LNCAP (cell line): ENCODE measurements at regions not wholly inside any gene's neighbourhood (a gene's known extent, or its start where the extent isn't known, plus 50 kb on each side); places are given as distances from the start of the nearest gene placed in this dataset.

ENCODE experiments used
- CTCF ChIP-seq: fragments of 450-650 bp; IDR thresholded peaks from 2 replicates; pipeline ENCODE4 v1.5.1; 2017; ENCODE audit warnings: mild to moderate bottlenecking

- no peak for TF ChIP-seq CTCF
Measured at GRCh38 chr3:557972-558371, 361.4 kb downstream of the CHL1 start.

GRCh38 chr3:567488-568185, 371.1 kb downstream of the CHL1 start:
- no peak for TF ChIP-seq CTCF

GRCh38 chr3:621714-622113, 425.2 kb downstream of the CHL1 start:
- no peak for TF ChIP-seq CTCF

GRCh38 chr3:622314-622713, 425.8 kb downstream of the CHL1 start:
- no peak for TF ChIP-seq CTCF

- no peak for TF ChIP-seq CTCF
Measured at GRCh38 chr3:623914-624545, 427.5 kb downstream of the CHL1 start.

- TF ChIP-seq CTCF: peak; percentile 76
Measured at GRCh38 chr3:632571-633170, 436.1 kb downstream of the CHL1 start.

GRCh38 chr3:634511-634910, 437.9 kb downstream of the CHL1 start:
- no peak for TF ChIP-seq CTCF
